H1 (cell line): ENCODE measurements at regions not wholly inside any gene's neighbourhood (a gene's known extent, or its start where the extent isn't known, plus 50 kb on each side); places are given as distances from the start of the nearest gene placed in this dataset.
"Not testable (repeated sequence)": the region's sequence is repeated elsewhere in the genome, so short reads cannot be mapped to it uniquely, and the experiment has no call there.

ENCODE experiments used
- BACH1 ChIP-seq: IDR thresholded peaks from 2 replicates; pipeline ENCODE4 v1.6.1; 2012; ENCODE audit warnings: low read length, improper control_type of control experiment
- BCL11A ChIP-seq, 2 experiments: IDR thresholded peaks; one replicate each; pipeline ENCODE4 v1.6.1; 2011; ENCODE audit warnings: low read depth in 2 of 2, low read length in 2 of 2, mild to moderate bottlenecking in 2 of 2
- CREB1 ChIP-seq: IDR thresholded peaks from 2 replicates; pipeline ENCODE4 v1.6.1; 2012; ENCODE audit warnings: inconsistent platforms
- CTCF ChIP-seq, 3 experiments: IDR thresholded peaks; 1 replicate in 2 of 3; 2 replicates in 1 of 3; pipeline versions ENCODE4 v1.5.1 to v1.6.1; 2011; ENCODE audit warnings: low read length in 3 of 3, mild to moderate bottlenecking in 3 of 3, inconsistent platforms in 2 of 3, low read depth in 1 of 3, moderate library complexity in 1 of 3; ENCODE audit not compliant: insufficient read depth in 1 of 3; ENCODE audit errors: control extremely low read depth in 1 of 3
- EGR1 ChIP-seq: IDR thresholded peaks from 2 replicates; pipeline ENCODE4 v1.6.1; 2011; ENCODE audit warnings: low read depth, low read length, borderline replicate concordance
- MAFK ChIP-seq: IDR thresholded peaks from 2 replicates; pipeline ENCODE4 v1.6.1; 2012; ENCODE audit warnings: low read depth, mild to moderate bottlenecking, improper control_type of control experiment, low read length
- NRF1 ChIP-seq: IDR thresholded peaks from 2 replicates; pipeline ENCODE4 v1.6.1; 2011; ENCODE audit warnings: mild to moderate bottlenecking, low read depth, low read length, improper control_type of control experiment
- SRF ChIP-seq: IDR thresholded peaks from 2 replicates; pipeline ENCODE4 v1.6.1; 2011; ENCODE audit warnings: mild to moderate bottlenecking, low read depth, low read length, moderate library complexity
- YY1 ChIP-seq: IDR thresholded peaks from 2 replicates; pipeline ENCODE4 v1.6.1; 2011; ENCODE audit warnings: low read depth, mild to moderate bottlenecking, low read length

- not testable (repeated sequence) for TF ChIP-seq NRF1; EGR1; SRF; YY1; CREB1; MAFK; BACH1; CTCF (IDR thresholded peaks at IDR 0.05; ENCODE audit: control extremely low read depth in 1 of 3, insufficient read depth in 1 of 3, low read depth in 1 of 3, low read length in 3 of 3); BCL11A (IDR thresholded peaks at IDR 0.05; ENCODE audit: low read depth in 2 of 2, low read length in 2 of 2)
Observed at GRCh38 chr2:87456477-87457128, 291.3 kb upstream of the PLGLB2 start.
